SK-N-MC (cell line): ENCODE measurements at regions not wholly inside any gene's neighbourhood (a gene's known extent, or its start where the extent isn't known, plus 50 kb on each side); places are given as distances from the start of the nearest gene placed in this dataset.

Experiments
- EZH2 ChIP-seq: fragments of 200-600 bp; sonication (generic); IDR thresholded peaks from one replicate; pipeline ENCODE4 v1.6.1; 2017; ENCODE audit warnings: antibody characterized with exemption
- POLR2AphosphoS5 ChIP-seq: IDR thresholded peaks from 2 replicates; pipeline ENCODE4 v1.6.1; 2012; ENCODE audit warnings: mild to moderate bottlenecking, low read depth, low read length, borderline replicate concordance

GRCh38 chr10:10609379-10609955 lies 408.2 kb upstream of the CELF2 start:
- TF ChIP-seq EZH2 (no peak), POLR2AphosphoS5 (no peak)
